DMS 273 (cell line): ENCODE measurements at regions not wholly inside any gene's neighbourhood (a gene's known extent, or its start where the extent isn't known, plus 50 kb on each side); places are given as distances from the start of the nearest gene placed in this dataset.
"Not testable (repeated sequence)": the region's sequence is repeated elsewhere in the genome, so short reads cannot be mapped to it uniquely, and the experiment has no call there.

ENCODE experiments used
- DNase-seq: peaks from one replicate; lab custom pipeline; 2025; ENCODE audit not compliant: unreplicated experiment; lab: John Stamatoyannopoulos, UW

- no peak for DNase-seq
Measured at GRCh38 chr4:160562661-160563060, 1459.8 kb downstream of the RAPGEF2 start.

GRCh38 chr4:160563552-160564282 lies 1460.8 kb downstream of the RAPGEF2 start:
- no peak for DNase-seq

- no peak for DNase-seq
Measured at GRCh38 chr4:160567634-160568033, 1464.8 kb downstream of the RAPGEF2 start.

GRCh38 chr4:160570271-160570670 lies 1467.4 kb downstream of the RAPGEF2 start:
- DNase-seq = no peak

- not testable (repeated sequence) for DNase-seq
Measured at GRCh38 chr4:160574272-160574671, 1471.4 kb downstream of the RAPGEF2 start.

GRCh38 chr4:160580581-160580980 lies 1477.7 kb downstream of the RAPGEF2 start:
- DNase-seq = peak; percentile 33

GRCh38 chr4:160592258-160592657 lies 1489.4 kb downstream of the RAPGEF2 start:
- DNase-seq = no peak

GRCh38 chr4:160595646-160596045 lies 1492.8 kb downstream of the RAPGEF2 start:
- DNase-seq = no peak

GRCh38 chr4:160604541-160604940 lies 1501.7 kb downstream of the RAPGEF2 start:
- no peak for DNase-seq

GRCh38 chr4:160611181-160611580 lies 1508.3 kb downstream of the RAPGEF2 start:
- DNase-seq = no peak

- no peak for DNase-seq
Measured at GRCh38 chr4:160631044-160631443, 1528.2 kb downstream of the RAPGEF2 start.

- DNase-seq = no peak
Measured at GRCh38 chr4:160652790-160653189, 1511.0 kb downstream of the FSTL5 start.

GRCh38 chr4:160675550-160675949 lies 1488.2 kb downstream of the FSTL5 start:
- DNase-seq = no peak

- no peak for DNase-seq
Measured at GRCh38 chr4:160685729-160686128, 1478.1 kb downstream of the FSTL5 start.

GRCh38 chr4:160701671-160702070 lies 1462.1 kb downstream of the FSTL5 start:
- DNase-seq = no peak

- no peak for DNase-seq
Measured at GRCh38 chr4:160709026-160709425, 1454.8 kb downstream of the FSTL5 start.

GRCh38 chr4:160709546-160709945 lies 1454.3 kb downstream of the FSTL5 start:
- DNase-seq = no peak

GRCh38 chr4:160716551-160716950 lies 1447.2 kb downstream of the FSTL5 start:
- no peak for DNase-seq

GRCh38 chr4:160717848-160718247 lies 1446.0 kb downstream of the FSTL5 start:
- DNase-seq = no peak

GRCh38 chr4:160724063-160724462 lies 1439.7 kb downstream of the FSTL5 start:
- no peak for DNase-seq

- no peak for DNase-seq
Measured at GRCh38 chr4:160745126-160745525, 1418.7 kb downstream of the FSTL5 start.

GRCh38 chr4:160746585-160746984 lies 1417.2 kb downstream of the FSTL5 start:
- not testable (repeated sequence) for DNase-seq

- DNase-seq = no peak
Measured at GRCh38 chr4:160772668-160773067, 1391.1 kb downstream of the FSTL5 start.
